NCI-H187 (cell line): ENCODE measurements at regions not wholly inside any gene's neighbourhood (a gene's known extent, or its start where the extent isn't known, plus 50 kb on each side); places are given as distances from the start of the nearest gene placed in this dataset.

Experiments used
- DNase-seq, 2 experiments: peaks; one replicate each; lab custom pipeline; 2025; lab: John Stamatoyannopoulos, UW

DNA sequence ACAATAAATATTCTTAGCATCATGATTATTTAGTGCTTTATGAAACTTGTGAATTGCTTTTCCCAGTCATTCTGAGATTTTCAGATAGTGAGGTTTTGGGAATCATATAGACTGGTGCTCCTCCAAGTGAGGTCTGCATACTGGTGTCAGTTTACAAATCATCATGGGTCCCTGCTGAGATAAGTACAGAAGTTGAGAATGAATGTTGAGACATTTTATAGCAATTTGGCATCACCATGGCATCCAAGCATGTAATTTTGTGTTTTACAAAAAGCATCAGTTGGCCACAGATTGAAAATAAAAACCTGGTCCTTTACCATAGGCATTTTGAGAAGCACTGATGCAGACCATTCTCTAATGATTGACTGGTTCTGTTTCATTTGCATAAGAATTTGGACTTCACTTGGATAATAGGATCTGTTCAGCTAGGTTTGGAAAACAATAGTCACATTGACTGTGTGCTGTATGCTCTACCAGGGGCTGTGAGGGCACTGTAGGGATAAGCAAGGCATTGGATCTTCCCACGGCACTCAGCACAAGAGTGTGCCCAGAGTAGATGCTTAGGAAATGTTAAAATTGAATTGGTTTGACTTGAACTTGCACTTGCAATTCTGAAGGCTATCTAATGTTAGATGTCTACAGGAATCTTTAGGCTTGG, 79.0 kb upstream of the JUN start:
- no peak for DNase-seq

DNA sequence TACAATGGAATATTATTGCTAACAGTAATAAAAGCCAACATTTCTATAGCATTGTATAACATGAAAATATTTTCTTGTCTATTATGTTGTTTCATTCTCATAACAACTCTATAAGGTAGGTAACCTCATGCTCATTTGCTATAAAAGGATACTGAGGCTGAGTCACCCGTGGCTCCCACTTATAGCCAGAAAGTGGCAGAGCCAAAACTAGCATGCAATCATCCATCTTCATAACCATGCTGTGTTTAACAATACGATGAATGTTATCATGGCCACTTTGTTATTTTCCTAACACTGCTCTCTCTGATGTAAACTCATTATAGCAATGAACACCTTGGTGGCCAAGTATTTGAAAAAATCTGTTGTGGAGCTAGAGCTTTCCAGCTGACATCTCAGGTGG, 80.8 kb upstream of the JUN start:
- DNase-seq = no peak

DNA sequence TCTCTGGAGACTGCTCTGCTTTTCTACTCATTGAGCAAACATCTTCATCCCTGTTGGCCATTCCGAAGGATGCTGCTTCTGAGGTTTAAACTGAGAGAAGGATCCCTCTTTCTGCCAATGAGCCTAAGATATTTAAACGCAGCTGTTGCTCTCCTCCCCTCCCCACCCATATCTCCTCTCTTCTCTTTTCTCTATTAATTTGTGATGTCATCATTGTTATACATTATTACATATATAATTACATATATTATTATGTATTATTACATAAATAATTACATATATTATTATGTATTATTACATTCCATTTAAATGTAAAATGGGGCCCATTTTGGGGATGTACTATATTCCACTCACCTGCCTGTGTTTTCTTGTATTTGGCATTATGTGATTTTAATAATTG, 82.7 kb upstream of the JUN start:
- no peak for DNase-seq

DNA sequence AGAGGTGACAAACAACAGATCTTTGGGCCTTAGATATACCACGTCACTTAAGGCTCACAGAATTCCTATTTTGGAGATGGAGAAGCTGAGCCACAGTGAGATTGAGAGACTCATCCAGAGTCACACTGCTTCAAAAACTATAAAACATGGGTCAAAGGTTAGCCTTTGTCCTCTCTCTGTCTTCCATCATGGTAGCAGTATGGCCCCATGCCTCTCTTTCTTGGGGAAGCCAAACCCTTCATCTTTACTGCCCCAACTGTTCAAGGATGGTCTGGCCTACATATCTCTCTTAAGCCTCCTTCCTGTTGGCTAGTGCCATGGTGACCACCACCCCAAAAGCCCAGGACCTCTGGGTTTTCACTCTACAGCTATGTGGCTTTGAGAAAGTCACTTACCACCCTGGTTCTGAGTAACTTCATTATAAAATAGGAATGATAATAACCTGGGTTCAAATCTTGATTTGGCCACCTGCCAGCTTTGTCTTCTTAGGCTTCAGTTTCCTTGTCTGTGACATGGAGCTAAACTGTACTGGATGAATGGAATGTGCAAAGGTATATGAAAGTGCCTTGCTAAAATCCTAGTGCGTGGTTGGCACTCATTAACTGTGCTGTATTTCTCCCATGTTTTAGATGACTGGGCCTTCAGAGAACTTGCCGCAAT, 85.9 kb upstream of the JUN start:
- no peak for DNase-seq

DNA sequence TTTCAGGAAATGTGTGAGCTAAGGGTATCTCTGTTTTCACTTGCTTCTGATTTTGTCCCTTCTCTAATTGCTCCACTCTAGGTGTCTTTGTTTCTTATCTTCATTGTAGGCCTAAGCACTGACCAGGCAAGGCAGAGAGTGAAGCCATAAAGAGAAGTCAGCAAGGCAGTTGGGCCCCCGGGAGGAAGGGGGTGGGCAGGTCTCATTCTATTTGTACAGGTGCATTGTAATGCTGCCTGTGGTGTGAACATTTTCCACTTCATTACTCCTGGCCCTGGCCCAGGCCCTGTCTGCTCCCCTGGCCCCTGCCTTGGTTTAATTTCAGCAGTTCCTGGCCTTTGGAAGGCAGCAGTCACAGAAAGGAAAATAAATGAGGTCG, 86.4 kb upstream of the JUN start:
- no peak for DNase-seq

DNA sequence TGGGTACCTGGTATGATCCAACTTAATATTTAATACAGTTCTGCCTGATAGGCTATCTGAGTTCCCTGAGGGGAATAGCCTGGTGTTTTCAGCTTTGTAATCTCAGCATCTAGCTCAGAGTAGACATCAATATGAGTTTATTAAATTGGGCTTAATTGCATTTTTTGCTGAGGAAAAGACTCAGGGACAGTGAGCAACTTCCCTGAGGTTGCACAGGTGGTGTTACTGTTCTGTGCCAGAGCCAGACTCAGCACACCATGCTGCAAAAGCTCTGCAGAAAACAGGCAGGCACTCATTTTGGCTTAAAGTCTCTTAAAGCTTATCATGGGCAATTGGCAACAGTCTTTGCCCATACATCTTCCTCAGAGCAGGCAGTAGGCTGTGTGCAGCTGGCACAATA, 90.5 kb upstream of the JUN start:
- DNase-seq = no peak

DNA sequence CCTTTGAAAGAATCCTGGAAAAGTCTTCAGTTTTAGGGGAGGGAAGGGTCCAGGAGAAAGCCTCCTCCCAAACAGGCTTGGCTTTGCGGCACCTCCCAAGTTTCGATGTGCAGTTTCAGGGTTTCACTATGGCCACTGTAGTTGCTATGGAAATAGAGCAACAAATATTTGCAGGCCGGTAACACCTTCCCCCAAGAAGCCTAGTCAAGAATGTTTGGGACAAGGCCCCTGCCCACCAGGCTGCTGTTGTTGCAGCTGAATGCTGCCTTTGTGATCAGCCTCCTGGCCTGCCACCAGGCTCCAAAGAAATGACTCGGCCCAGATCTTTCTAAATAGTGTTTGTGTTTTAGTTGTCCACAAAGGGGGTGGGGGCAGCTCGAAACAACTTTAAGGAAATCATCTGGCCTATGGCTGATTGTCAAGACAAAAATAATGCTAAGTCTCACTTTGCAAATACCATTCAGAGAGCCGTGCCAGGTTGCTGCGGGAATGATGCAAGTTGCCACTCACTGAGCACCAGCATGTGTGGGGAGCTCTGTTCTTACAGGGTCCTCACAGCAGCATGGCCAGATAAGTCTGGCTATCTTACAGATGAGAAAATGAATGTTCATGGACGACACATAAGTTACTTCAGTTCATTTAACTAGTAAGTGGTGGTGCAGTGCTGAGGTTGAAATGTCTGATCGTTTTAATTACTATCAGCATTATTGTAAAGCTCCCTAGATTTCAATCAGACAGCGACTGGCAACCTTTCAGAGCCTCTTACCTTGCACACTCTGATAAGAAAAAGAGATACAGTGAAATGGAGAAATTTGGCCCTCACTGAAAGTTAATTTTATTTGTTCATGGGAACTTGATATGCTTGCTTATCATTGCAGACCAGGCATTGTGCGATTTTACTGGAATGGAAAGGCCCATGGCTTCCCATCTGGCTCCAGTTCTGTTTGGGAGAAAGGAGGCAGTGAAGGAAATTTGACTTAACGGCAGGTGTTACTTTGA, 91.2 kb upstream of the JUN start:
- DNase-seq = no peak

DNA sequence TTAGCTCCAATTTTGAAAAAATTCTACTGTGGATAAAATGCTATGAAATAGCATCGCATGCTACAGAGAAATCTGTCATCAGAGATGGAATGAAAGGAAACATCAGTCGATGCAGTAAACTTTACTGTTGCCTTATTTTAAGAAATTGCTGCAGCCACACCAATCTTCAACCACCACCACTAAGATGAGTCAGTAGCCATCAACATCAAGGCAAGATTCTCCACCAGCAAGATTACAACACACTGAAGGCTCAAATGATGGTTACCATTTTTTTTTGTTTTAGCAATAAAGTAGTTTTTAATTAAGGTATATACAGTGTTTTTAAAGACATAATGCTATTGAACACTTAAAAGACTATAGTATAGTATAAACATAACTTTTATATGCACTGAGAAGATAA, 95.6 kb upstream of the JUN start:
- no peak for DNase-seq

DNA sequence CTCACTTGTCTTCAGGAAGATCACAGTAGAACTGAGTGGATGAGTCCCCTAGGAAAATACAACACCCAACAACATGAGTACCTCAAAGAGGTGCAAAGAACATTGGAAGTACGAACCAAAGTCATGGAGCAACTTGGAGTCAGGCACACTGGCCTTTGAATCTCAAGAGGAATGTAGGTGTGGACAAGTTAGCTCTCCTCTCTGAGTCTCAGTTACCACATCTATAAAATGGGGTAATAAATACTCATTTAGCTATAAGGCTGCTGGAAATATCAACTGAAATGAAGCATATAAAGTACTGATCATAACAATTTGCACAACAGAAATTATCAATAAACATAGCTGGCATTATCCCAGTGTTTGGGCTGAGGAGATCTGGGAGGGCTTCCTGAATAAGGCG, 96.7 kb upstream of the JUN start:
- no peak for DNase-seq

DNA sequence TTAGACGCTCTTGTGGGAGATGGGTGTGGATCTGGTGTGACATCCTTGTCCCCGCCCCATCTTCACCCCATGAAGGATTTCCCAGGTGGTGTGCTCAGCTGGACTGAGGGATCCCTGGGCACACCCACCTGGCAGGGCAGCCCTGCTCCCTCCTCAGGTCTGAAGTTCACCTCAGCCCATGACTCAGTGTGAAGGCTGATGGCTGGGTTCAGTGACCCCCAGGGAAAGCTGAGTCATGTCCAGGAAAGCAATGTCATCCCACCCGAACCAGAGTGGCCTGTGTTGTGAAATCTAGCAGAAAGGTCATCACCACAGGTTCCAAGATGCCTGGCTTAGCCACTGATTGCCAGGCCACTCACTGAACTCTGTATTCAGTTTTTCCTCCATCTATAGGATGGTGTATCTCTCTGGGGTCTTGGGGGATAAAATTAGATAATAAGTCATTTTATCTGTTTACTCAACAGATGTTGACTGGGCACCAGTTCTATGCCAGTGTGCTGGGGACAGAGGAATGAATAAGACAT, 97.7 kb upstream of the JUN start:
- no peak for DNase-seq

DNA sequence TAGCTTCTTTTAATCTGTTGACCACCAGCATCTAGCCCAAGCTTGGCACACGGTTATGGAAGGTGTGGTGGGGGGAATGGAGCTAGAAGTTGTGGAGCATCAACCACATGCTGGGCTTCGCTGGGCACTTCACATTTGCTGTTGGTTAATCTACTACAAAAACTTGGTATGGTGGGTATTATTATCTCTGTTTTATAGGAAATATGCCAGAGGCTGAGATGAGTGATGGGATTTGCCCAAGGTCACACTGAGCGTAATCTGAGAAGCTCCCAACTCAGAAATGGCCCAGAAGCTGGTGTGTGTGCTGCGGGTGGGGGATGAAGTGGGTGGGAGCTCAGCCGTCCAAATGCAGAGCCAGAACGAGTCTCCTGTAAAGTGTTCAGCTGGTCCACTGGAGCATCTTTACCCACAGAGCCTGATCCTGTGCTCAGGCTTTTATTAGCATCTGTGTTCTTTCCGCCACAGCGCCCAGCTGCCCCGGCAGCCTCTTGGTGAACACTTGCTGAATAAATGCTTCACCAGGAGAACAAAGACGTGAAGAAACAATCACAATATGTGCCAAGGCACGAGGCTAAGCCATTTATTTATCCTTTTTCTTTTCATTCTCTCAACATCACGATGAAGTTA, 98.6 kb upstream of the JUN start:
- DNase-seq = no peak

DNA sequence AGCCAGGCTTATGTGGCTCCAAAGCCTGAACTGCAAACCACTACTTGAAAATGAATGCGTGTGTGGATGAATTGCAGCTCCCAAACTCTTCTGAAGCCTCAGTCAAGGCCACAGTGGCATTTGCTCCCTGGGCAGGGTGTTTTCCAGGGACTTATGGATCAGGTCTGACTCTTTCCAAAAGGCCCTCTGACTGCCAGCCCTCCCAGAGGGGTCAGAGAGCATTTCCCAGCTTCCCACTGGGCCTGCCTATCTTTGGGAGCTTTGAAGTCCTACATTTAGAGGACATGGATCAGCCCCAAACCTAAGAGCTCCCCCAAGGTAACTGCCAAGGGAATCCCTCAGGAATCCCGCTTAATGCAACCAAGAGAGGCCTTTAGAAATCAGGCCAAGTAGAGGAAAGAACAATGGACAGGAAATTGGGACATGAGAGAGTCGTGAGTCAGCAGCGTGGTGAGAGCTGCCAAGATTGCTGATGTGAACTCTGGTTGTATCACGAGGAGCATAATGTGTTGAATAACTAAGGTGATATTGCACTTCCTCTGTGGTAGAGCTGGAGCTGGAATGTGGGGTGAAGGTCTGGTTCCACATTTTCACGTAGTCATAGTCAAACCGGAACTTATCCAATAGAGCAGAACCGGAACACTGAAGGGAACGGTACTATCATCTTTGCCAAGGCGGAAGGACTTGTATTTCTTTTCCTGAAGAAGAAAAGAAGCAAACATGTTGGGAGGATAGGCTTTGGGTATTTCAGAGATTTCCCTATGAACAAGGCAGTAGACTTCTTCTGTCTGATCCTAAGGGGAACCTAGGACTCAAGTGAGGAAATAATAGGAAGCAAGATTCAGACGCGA, 99.4 kb upstream of the JUN start:
- no peak for DNase-seq

DNA sequence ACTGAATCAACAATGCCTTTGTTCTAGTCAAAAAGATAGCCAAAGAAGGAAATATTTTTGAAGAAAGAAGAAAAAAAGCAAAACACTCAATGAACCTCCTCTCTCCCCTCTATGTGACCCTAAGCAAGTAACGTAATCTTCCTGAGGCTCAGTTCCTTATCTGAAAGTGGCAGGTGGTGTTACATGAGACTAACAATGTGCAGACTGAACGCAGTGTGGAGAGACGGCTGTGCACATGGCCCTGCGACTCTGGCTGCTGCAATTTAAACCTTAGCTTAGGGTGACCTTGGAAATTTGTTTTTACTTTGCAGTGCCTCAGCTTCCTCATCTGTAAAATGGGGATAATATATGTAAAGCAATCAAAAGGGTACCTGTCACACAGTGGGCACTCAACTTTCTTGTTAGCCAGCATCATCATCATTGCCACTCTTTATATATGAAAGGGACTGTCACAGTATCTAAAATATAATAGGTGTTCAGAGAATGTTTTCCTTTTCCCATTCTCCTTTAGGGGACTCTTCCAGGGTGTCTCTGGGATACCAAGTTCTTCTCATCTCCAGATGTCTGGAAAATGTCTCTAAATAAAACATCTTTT, 100.1 kb upstream of the JUN start:
- no peak for DNase-seq

DNA sequence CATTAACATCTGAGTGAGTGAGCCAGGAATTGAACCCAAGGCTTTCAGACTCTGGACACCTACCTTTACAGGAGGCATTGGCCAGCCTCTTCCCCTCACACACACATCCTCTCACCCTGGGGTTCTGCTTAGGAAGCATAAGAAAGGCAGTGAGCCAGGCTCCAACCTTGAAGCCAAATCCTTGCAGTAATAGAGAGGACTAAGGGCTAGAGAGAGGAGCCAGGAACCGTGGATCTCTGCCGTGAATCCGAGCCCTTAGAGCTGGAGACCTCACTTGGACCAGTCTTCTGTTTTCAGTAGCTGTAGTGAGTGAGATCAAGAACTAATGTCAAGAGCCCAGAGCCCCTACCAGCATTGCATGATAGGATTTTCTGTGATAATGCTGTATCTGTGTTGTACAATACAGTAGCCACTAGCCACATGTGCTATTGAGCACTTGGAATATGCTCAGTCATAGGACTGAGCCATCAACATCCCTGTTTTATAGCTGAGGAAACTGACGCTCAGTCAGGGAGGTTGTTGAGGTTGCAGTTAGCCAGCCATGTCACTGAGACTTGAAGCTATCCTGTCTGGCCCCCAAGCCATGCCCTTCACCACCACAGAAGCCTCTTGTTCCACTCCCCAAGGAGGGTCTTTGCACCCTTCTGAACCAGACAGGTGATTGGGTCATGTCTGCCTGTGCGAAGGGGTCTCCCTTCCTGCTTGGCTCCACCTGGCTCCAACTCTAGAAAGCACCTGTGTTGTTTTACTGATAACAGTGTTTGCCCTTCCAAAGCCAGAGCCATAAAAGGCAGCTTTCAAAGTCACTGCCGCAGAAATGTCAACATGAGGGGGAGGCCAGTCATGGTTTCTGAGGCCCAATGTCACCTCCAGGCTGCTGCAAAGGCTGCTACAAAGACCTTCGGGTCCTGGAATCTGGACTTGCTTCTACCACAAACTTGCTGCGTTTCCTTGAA, 101.1 kb upstream of the JUN start:
- DNase-seq = peak in 1 of 2 experiments; percentile 22

DNA sequence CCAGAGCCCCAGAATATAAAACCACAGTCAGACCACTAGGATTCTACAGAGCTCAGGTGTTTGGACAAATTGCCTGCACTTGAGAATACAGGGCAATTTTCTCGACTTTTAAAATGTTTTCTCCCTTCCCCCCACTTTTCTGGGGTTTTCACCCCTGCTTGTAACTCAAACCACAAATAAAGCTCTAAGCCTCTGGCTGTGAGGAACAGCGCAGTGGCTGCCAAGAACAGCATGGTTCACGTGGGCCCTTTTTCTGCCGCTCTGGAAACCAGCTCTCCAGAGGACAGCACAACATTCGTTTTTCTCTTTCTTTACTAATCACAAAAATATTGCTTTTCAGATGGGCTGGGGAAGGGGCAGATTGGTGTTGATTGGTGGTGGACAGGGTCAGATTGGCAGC, 102.2 kb upstream of the JUN start:
- DNase-seq = no peak

DNA sequence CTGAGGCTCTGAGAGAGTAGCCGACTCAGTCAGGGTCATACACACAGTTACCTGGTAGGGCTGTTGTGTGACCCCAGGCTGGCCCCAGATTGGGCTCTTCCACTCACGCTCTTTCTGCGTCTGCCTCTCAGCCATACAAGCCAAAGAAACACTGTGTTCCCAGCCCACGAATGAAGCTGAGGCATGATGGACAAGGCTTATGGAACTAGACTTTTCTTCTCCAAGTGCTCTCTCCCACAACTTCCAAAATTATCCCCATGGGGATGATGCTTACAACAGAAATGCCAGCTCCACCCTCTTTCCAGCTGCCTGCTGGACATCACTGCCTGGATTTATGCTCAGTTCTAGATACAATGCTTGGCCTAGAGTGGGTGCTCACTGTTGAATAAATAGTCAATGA, 102.8 kb upstream of the JUN start:
- no peak for DNase-seq

DNA sequence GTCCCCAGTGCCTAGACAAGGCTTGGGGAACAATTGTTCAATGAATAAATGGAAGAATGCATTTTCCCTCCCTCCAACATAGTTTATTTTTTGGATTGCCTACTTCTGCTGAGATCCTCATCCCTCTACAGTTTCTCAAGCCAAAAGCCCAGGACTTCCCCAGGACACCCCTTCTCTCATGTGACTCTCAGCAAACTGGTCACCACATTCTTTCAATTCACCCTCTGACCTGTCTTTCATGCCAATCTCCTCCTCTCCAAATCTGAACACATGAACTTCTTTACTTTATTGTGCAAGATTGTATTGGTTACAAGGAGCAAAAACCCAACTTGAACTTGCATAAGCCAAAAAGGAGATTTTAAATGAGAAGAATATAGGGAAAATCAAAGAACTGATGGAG, 103.2 kb upstream of the JUN start:
- no peak for DNase-seq

DNA sequence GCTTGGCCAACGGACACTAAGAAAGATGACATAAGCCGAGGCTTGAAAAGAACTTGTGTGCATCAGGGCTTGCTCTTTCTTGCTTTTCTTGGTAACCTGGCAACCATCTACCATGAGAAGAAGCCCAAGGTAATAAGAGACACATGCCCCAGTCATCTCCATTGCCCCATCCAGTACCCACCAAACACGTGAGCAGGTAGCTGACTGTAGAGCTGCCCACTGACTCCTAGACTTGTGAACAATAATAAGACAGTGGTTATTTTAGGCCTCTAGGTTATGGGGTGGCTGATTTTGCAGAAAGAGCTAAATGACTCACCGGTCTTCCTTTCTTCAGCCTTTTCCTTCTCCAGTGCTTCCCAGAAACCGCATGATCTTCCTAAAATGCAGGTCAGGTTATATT, 105.0 kb upstream of the JUN start:
- DNase-seq = no peak

DNA sequence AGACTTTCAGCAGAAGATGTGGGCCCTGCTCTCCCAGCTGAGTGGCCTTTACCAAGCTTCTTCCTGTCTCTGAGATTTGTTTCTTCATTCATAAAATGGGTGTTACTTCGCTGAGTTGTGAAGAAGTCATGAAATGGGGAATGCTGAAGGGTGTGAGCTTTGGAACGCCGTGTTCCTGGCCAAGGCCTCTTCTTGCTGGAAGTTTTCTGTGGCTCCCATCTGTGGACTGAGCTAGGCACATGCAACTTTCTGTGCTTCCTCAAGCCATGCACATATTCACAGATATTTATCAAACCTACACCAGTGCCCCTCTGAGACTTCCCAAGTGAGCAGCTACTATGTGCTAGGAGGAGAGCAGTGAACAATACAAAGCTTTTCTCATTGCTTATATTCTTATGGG, 106.3 kb upstream of the JUN start:
- no peak for DNase-seq

DNA sequence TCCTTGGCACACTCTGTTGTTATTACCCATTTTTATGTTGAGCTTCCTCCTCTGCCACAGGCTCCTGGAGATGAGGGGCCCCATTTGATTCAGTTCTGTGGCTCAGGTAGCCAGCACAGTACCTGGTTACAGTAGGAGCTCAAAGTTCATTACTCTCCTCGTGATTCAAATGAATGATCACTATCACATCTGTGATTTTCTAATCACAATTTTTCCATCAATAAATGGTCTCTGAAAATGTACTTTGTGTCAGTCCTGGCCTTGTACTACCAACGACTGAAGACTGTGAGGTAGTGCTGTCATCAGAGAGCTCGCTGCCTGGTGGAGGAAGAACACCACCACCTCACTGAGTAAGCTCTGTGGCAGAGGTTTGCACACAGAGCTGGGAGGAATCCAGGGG, 106.8 kb upstream of the JUN start:
- DNase-seq = no peak
